Endothelial cell of umbilical vein (primary cell): ENCODE measurements at regions not wholly inside any gene's neighbourhood (a gene's known extent, or its start where the extent isn't known, plus 50 kb on each side); places are given as distances from the start of the nearest gene placed in this dataset.

Source experiments
- BruUV-seq: library from RNA; stranded (reverse); fragments of 400-500 nt; replicated peaks from 2 replicates; lab custom pipeline; 2021; lab: Mats Ljungman, UMichigan
- CTCF ChIA-PET: fragments of 300-600, 350-600 bp; sonication (Branson Sonifier 250); formaldehyde crosslinking; loops from one replicate; lab custom pipeline; 2021; ENCODE audit warnings: antibody characterized with exemption, inconsistent platforms; lab: Charles Lee
- POLR2A ChIA-PET: fragments of 300-600, 350-600 bp; sonication (Branson Sonifier 250); formaldehyde crosslinking; loops from one replicate; lab custom pipeline; 2021; ENCODE audit warnings: antibody characterized with exemption, inconsistent platforms; lab: Charles Lee
- DNase-seq: peaks from one replicate; pipeline ENCODE4 v3.0.0-alpha.2; 2011; ENCODE audit warnings: low read depth, low spot score
- FAIRE-seq: peaks from 2 replicates; lab custom pipeline; 2011; peaks lifted over from hg19 to GRCh38; lab: Jason Lieb, UNC
- H2AFZ ChIP-seq: 2 replicates; pipeline ENCODE4 v1.6.0; 2012; ENCODE audit warnings: low read depth, low read length, control low read depth, inconsistent platforms
- H3K27ac ChIP-seq: 2 replicates; pipeline ENCODE4 v1.5.1; 2011; ENCODE audit warnings: low read depth, mild to moderate bottlenecking, control low read depth, low read length, moderate library complexity; ENCODE audit not compliant: insufficient read depth
- H3K27me3 ChIP-seq, 2 experiments: 2 replicates each; pipeline versions ENCODE4 v1.6.0 to v1.6.1; 2011; ENCODE audit warnings: low read length in 2 of 2, mixed read lengths in 1 of 2; ENCODE audit not compliant: control insufficient read depth in 2 of 2, insufficient read depth in 2 of 2
- H3K36me3 ChIP-seq, 2 experiments: 2 replicates in 1 of 2; 3 replicates in 1 of 2; pipeline ENCODE4 v1.5.1; 2011; ENCODE audit warnings: low read length in 2 of 2, mild to moderate bottlenecking in 1 of 2, moderate library complexity in 1 of 2; ENCODE audit not compliant: control insufficient read depth in 2 of 2, insufficient read depth in 2 of 2; ENCODE audit errors: extremely low read depth in 1 of 2
- H3K4me1 ChIP-seq: 3 replicates; pipeline ENCODE4 v1.5.1; 2011; ENCODE audit warnings: mild to moderate bottlenecking, low read length; ENCODE audit not compliant: control insufficient read depth, insufficient read depth; ENCODE audit errors: extremely low read depth
- H3K4me2 ChIP-seq: 2 replicates; pipeline ENCODE4 v1.6.1; 2011; ENCODE audit warnings: low read length, control low read depth, mixed read lengths; ENCODE audit not compliant: insufficient read depth
- H3K4me3 ChIP-seq, 3 experiments: fragments of 200-600 bp in 1 of 3; sonication (generic), shearing (Covaris generic) in 1 of 3; replicated peaks in 1 of 3; 2 replicates each; pipeline ENCODE4 v1.5.1; 2011 to 2016; ENCODE audit warnings: control low read depth in 3 of 3, low read length in 3 of 3, mild to moderate bottlenecking in 2 of 3, inconsistent platforms in 1 of 3, low read depth in 1 of 3, moderate library complexity in 1 of 3; ENCODE audit not compliant: insufficient read depth in 1 of 3
- H3K79me2 ChIP-seq: 2 replicates; pipeline ENCODE4 v1.6.0; 2012; ENCODE audit warnings: low read length, inconsistent platforms; ENCODE audit not compliant: control insufficient read depth, insufficient read depth
- H3K9ac ChIP-seq: replicated peaks from 2 replicates; pipeline ENCODE3; 2011; ENCODE audit warnings: low read length, control low read depth; ENCODE audit not compliant: insufficient read depth; ENCODE audit errors: extremely low read depth
- H3K9me1 ChIP-seq: replicated peaks from 3 replicates; pipeline ENCODE4 v1.6.0; 2011; ENCODE audit warnings: mild to moderate bottlenecking, low read length; ENCODE audit not compliant: control insufficient read depth, insufficient read depth; ENCODE audit errors: extremely low read depth
- H3K9me3 ChIP-seq: replicated peaks from 2 replicates; pipeline ENCODE4 v1.5.1; 2012; ENCODE audit warnings: low read length, inconsistent platforms; ENCODE audit not compliant: control insufficient read depth, insufficient read depth
- H4K20me1 ChIP-seq: replicated peaks from 2 replicates; pipeline ENCODE3; 2011; ENCODE audit warnings: mild to moderate bottlenecking, low read length; ENCODE audit not compliant: control insufficient read depth, insufficient read depth; ENCODE audit errors: extremely low read depth
- CTCF ChIP-seq, 2 donors: IDR thresholded peaks; 1 replicate in 1 of 2; 2 replicates in 1 of 2; pipeline ENCODE4 v1.5.1; 2011; ENCODE audit warnings: low read length in 2 of 2, mild to moderate bottlenecking in 2 of 2, moderate library complexity in 2 of 2, control low read depth in 1 of 2, inconsistent platforms in 1 of 2, low read depth in 1 of 2; ENCODE audit not compliant: insufficient read depth in 1 of 2; ENCODE audit errors: extremely low read depth in 1 of 2
- EZH2 ChIP-seq: IDR thresholded peaks from 2 replicates; pipeline ENCODE4 v1.6.1; 2012; ENCODE audit warnings: borderline replicate concordance, low read depth, mild to moderate bottlenecking, moderate library complexity, low read length, inconsistent platforms; ENCODE audit not compliant: severe bottlenecking
- FOS ChIP-seq: IDR thresholded peaks from 2 replicates; pipeline ENCODE4 v1.6.1; 2011; ENCODE audit warnings: mild to moderate bottlenecking, low read length, moderate library complexity, borderline replicate concordance; ENCODE audit not compliant: insufficient read depth
- GATA2 ChIP-seq: IDR thresholded peaks from 2 replicates; pipeline ENCODE4 v1.7.0; 2011; ENCODE audit warnings: low read depth, mild to moderate bottlenecking, moderate library complexity, mixed read lengths, low read length; ENCODE audit not compliant: insufficient read length, insufficient read depth
- JUN ChIP-seq: IDR thresholded peaks from 2 replicates; pipeline ENCODE4 v1.6.1; 2011; ENCODE audit warnings: borderline replicate concordance, low read depth; ENCODE audit not compliant: insufficient read length, insufficient read depth
- MAX ChIP-seq: IDR thresholded peaks from 2 replicates; pipeline ENCODE4 v1.6.1; 2011; ENCODE audit not compliant: insufficient read depth, insufficient read length
- MYC ChIP-seq: IDR thresholded peaks from one replicate; pipeline ENCODE4 v1.6.1; 2011; ENCODE audit warnings: mild to moderate bottlenecking, low read depth, low read length
- POLR2A ChIP-seq: IDR thresholded peaks from 2 replicates; pipeline ENCODE4 v1.6.1; 2012; ENCODE audit warnings: low read depth, mild to moderate bottlenecking, control low read depth, low read length
- POLR2AphosphoS5 ChIP-seq: IDR thresholded peaks from 2 replicates; pipeline ENCODE4 v1.6.1; 2012; ENCODE audit warnings: low read depth, mild to moderate bottlenecking, control low read depth, low read length, moderate library complexity; ENCODE audit not compliant: insufficient read depth
- dilution Hi-C: fragments of 300-500 bp; cut with MboI; formaldehyde crosslinking; loops from one replicate; pipeline ENCODE4 v1.15.0; 2019; ENCODE audit warnings: low sequenced_read_pairs; ENCODE audit not compliant: extremely low pct_ligation_motif_present
- intact Hi-C: fragments of 100-400 bp; cut with micrococcal nuclease; formaldehyde crosslinking; loops from one replicate; pipeline ENCODE4 v1.10.0; 2022

- no peak for TF ChIP-seq POLR2A
- TF ChIP-seq CTCF (IDR thresholded peaks at IDR 0.05; ENCODE audit: extremely low read depth in 1 of 2, insufficient read depth in 1 of 2, low read depth in 1 of 2, low read length in 2 of 2), result no peak
- no peak for TF ChIP-seq POLR2AphosphoS5
- TF ChIP-seq GATA2, result no peak
- no peak for TF ChIP-seq EZH2
- no peak for TF ChIP-seq MYC
- no peak for TF ChIP-seq MAX
- TF ChIP-seq FOS, result no peak
- no peak for TF ChIP-seq JUN
- intact Hi-C loops, result no loop called here
- DNase-seq (no peak), FAIRE-seq (no peak)
- Histone ChIP-seq H3K27ac (no peak overlapping the region), H3K4me3 (no peak overlapping the region), H3K4me1 (no peaks in the 10 kb centered on the region), H3K9me1 (no peaks in the 10 kb centered on the region), H3K9me3 (no peaks in the 10 kb centered on the region), H4K20me1 (no peaks in the 10 kb centered on the region), H3K9ac (no peak overlapping the region), H3K36me3 (no peaks in the 10 kb centered on the region), H3K27me3 (no peaks in the 10 kb centered on the region), H2AFZ (no peak overlapping the region), H3K79me2 (no peaks in the 10 kb centered on the region), H3K4me2 (no peak overlapping the region)
- dilution Hi-C loops, result no loop called here
- POLR2A ChIA-PET, result no interaction called here
- BruUV-seq, result no TSS peak
- CTCF ChIA-PET, result no interaction called here
These were observed 155.6 kb upstream of the FAM13C start for GRCh38 chr10:59517996-59518395.
